ENCODE measurements at regions not wholly inside any gene's neighbourhood (a gene's known extent, or its start where the extent isn't known, plus 50 kb on each side); places are given as distances from the start of the nearest gene placed in this dataset.

- TF ChIP-seq POLR2AphosphoS5 (IDR thresholded peaks at IDR 0.05) (no peak), EP300 (IDR thresholded peaks at IDR 0.05) (no peak), POLR2A (IDR thresholded peaks at IDR 0.05; ENCODE audit: low read depth) (no peak)
- TF ChIP-seq, protein P1, sequence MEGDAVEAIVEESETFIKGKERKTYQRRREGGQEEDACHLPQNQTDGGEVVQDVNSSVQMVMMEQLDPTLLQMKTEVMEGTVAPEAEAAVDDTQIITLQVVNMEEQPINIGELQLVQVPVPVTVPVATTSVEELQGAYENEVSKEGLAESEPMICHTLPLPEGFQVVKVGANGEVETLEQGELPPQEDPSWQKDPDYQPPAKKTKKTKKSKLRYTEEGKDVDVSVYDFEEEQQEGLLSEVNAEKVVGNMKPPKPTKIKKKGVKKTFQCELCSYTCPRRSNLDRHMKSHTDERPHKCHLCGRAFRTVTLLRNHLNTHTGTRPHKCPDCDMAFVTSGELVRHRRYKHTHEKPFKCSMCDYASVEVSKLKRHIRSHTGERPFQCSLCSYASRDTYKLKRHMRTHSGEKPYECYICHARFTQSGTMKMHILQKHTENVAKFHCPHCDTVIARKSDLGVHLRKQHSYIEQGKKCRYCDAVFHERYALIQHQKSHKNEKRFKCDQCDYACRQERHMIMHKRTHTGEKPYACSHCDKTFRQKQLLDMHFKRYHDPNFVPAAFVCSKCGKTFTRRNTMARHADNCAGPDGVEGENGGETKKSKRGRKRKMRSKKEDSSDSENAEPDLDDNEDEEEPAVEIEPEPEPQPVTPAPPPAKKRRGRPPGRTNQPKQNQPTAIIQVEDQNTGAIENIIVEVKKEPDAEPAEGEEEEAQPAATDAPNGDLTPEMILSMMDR (IDR thresholded peaks at IDR 0.05), result no peak
These were observed 113.5 kb upstream of the ETAA1 start for GRCh38 chr2:67283641-67284040.

Measured in esophagus muscularis mucosa (tissue), 4 donors.